Neuronal stem cell (in vitro differentiated cells): ENCODE measurements at regions not wholly inside any gene's neighbourhood (a gene's known extent, or its start where the extent isn't known, plus 50 kb on each side); places are given as distances from the start of the nearest gene placed in this dataset.

Experiments used
- DNase-seq: peaks from one replicate; pipeline ENCODE4 v3.0.0-alpha.2; 2013; ENCODE audit warnings: low spot score
- H2AFZ ChIP-seq: one replicate; pipeline ENCODE4 v1.6.1; 2013; ENCODE audit warnings: mild to moderate bottlenecking, low read length, inconsistent platforms
- H2AK5ac ChIP-seq: 2 replicates; pipeline ENCODE4 v1.6.1; 2013; ENCODE audit warnings: low read depth, mild to moderate bottlenecking, inconsistent platforms, low read length, moderate library complexity, mixed read lengths
- H2BK120ac ChIP-seq: 2 replicates; pipeline ENCODE4 v1.6.1; 2013; ENCODE audit warnings: low read depth, mild to moderate bottlenecking, inconsistent platforms, low read length, moderate library complexity, mixed read lengths
- H2BK12ac ChIP-seq: one replicate; pipeline ENCODE4 v1.6.1; 2013; ENCODE audit warnings: low read length, inconsistent platforms
- H2BK15ac ChIP-seq: 2 replicates; pipeline ENCODE4 v1.6.1; 2013; ENCODE audit warnings: mild to moderate bottlenecking, low read length, inconsistent platforms, mixed read lengths
- H2BK5ac ChIP-seq: one replicate; pipeline ENCODE4 v1.6.1; 2013; ENCODE audit warnings: inconsistent platforms, mild to moderate bottlenecking, low read length, moderate library complexity
- H3K14ac ChIP-seq: one replicate; pipeline ENCODE4 v1.6.1; 2013; ENCODE audit warnings: low read length, inconsistent platforms
- H3K18ac ChIP-seq: 2 replicates; pipeline ENCODE4 v1.6.1; 2013; ENCODE audit warnings: low read length, inconsistent platforms
- H3K23ac ChIP-seq: 2 replicates; pipeline ENCODE4 v1.6.1; 2013; ENCODE audit warnings: low read depth, mild to moderate bottlenecking, mixed read lengths, low read length, inconsistent platforms; ENCODE audit not compliant: poor library complexity
- H3K27ac ChIP-seq: replicated peaks from 3 replicates; pipeline ENCODE4 v1.5.1; 2013; ENCODE audit warnings: low read length, inconsistent platforms
- H3K27me3 ChIP-seq, 3 experiments: 2 replicates each; pipeline ENCODE4 v1.6.1; 2013; ENCODE audit warnings: low read length in 3 of 3, mild to moderate bottlenecking in 2 of 3, inconsistent platforms in 1 of 3, low read depth in 1 of 3, mixed read lengths in 1 of 3, moderate library complexity in 1 of 3; ENCODE audit not compliant: control insufficient read depth in 3 of 3, insufficient read depth in 3 of 3
- H3K36me3 ChIP-seq, 2 donors: replicated peaks in 1 of 2; 2 replicates each; pipeline ENCODE4 v1.6.1; 2013; ENCODE audit warnings: low read length in 2 of 2; ENCODE audit not compliant: control insufficient read depth in 2 of 2, insufficient read depth in 2 of 2
- H3K4ac ChIP-seq: 2 replicates; pipeline ENCODE4 v1.6.1; 2013; ENCODE audit warnings: inconsistent platforms, mild to moderate bottlenecking, low read length, moderate library complexity
- H3K4me1 ChIP-seq, 2 donors: 1 replicate in 1 of 2; 2 replicates in 1 of 2; pipeline ENCODE4 v1.6.1; 2013; ENCODE audit warnings: low read length in 2 of 2, low read depth in 1 of 2; ENCODE audit not compliant: control insufficient read depth in 2 of 2, insufficient read depth in 1 of 2
- H3K4me2 ChIP-seq: one replicate; pipeline ENCODE4 v1.6.1; 2013; ENCODE audit warnings: mild to moderate bottlenecking, low read length, inconsistent platforms; ENCODE audit not compliant: insufficient read depth, poor library complexity, severe bottlenecking
- H3K4me3 ChIP-seq, 2 donors: 2 replicates each; pipeline ENCODE4 v1.5.1; 2013; ENCODE audit warnings: low read length in 2 of 2, mild to moderate bottlenecking in 2 of 2, inconsistent platforms in 1 of 2, moderate library complexity in 1 of 2
- H3K79me1 ChIP-seq: one replicate; pipeline ENCODE4 v1.6.1; 2013; ENCODE audit warnings: low read depth, mild to moderate bottlenecking, inconsistent platforms, low read length, moderate library complexity
- H3K9ac ChIP-seq: one replicate; pipeline ENCODE4 v1.6.1; 2013; ENCODE audit warnings: mild to moderate bottlenecking, low read depth, low read length, inconsistent platforms; ENCODE audit not compliant: poor library complexity
- H3K9me3 ChIP-seq, 2 donors: replicated peaks in 1 of 2; 2 replicates each; pipeline versions ENCODE3 to v1.6.1; 2013; ENCODE audit warnings: low read length in 2 of 2, mild to moderate bottlenecking in 2 of 2, inconsistent platforms in 1 of 2, low read depth in 1 of 2, mixed read lengths in 1 of 2, moderate library complexity in 1 of 2; ENCODE audit not compliant: control insufficient read depth in 2 of 2, insufficient read depth in 1 of 2
- H4K8ac ChIP-seq: one replicate; pipeline ENCODE4 v1.6.1; 2013; ENCODE audit warnings: low read depth, mild to moderate bottlenecking, inconsistent platforms, low read length, moderate library complexity
- H4K91ac ChIP-seq: one replicate; pipeline ENCODE4 v1.6.1; 2013; ENCODE audit warnings: low read length, low read depth, mild to moderate bottlenecking, inconsistent platforms; ENCODE audit not compliant: poor library complexity
- WGBS, 2 donors: extraction: QIAGEN DNeasy Blood & Tissue Kit; methylation state at CpG; one replicate each; pipeline ENCODE4 v1.1.7; 2013; ENCODE audit warnings: missing lambda C conversion rate in 2 of 2, mixed read lengths in 1 of 2; ENCODE audit not compliant: insufficient read length in 2 of 2, insufficient replicate concordance in 1 of 2; ENCODE audit errors: extremely low coverage in 2 of 2; 5-methylcytosine and 5-hydroxymethylcytosine counted together

DNA sequence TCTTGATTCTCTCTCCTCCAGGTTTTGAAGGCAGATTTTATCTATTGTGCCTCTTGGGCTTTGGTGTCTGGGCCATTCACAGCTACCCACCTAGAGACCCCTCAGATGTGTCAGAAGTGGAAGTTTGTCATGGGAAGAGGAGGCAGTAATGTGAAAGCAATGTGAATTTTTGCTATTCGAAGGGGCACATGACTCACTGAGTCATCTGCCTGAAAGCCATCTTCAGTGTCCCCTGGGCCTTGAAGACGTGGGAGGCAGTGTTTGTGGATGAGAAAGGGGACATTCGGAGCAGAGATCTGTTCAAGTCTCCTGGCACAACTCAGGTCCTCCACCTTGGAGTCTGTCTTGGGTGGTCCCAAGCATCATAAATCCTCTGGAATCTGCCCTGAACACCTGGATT is 530.2 kb downstream of the NPIPA7 start:
- no peak overlapping the region for H4K91ac ChIP-seq
- no peaks in the 10 kb centered on the region for H3K79me1 ChIP-seq
- no peak overlapping the region for H2BK5ac ChIP-seq
- H3K23ac ChIP-seq, result no peak overlapping the region
- H3K18ac ChIP-seq, result no peak overlapping the region
- DNase-seq, result no peak
- H3K14ac ChIP-seq, result no peak overlapping the region
- H2AK5ac ChIP-seq, result no peak overlapping the region
- H3K4me1 ChIP-seq, result peaks cover 0 to 3% of the 10 kb centered on the region in 2 donors
- no peak overlapping the region for H4K8ac ChIP-seq
- no peak overlapping the region for H2BK15ac ChIP-seq
- WGBS, 2 donors, result no CpG with 5 or more reads among the region's 3 CpGs
- no peak overlapping the region for H3K4me2 ChIP-seq
- no peaks in the 10 kb centered on the region for H3K36me3 ChIP-seq
- H3K27ac ChIP-seq, result no peak overlapping the region
- peaks cover 0 to 2% of the 10 kb centered on the region in 2 donors for H3K9me3 ChIP-seq
- no peak overlapping the region for H3K9ac ChIP-seq
- H3K4ac ChIP-seq, result no peak overlapping the region
- no peak overlapping the region for H2BK120ac ChIP-seq
- H3K27me3 ChIP-seq, result no peaks in the 10 kb centered on the region
- H2AFZ ChIP-seq, result no peak overlapping the region
- no peak overlapping the region for H2BK12ac ChIP-seq
- no peak overlapping the region for H3K4me3 ChIP-seq

DNA sequence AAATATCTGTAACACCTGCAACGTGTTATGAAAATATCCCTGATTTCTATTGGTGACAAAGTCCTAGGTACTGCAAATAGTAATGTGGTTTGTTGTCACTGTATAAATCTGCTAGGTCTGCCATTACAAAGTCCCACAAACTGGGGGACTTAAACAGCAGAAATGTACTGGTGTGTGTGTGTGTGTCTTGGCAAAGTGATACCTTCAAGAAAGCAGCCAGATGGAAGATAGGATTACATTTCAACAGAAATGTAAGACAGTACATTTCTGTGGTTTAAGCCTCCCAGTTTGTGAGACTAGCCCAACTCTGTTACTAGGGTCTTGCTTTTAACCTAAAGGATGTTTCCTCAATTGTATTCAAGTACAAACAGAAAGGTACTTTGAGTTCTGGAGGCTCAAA is 531.7 kb downstream of the NPIPA7 start:
- H3K36me3 ChIP-seq, result no peaks in the 10 kb centered on the region
- no peak overlapping the region for H2AFZ ChIP-seq
- H2BK15ac ChIP-seq, result no peak overlapping the region
- H3K4me1 ChIP-seq, result peaks cover 0 to 3% of the 10 kb centered on the region in 2 donors
- no peak overlapping the region for H2BK12ac ChIP-seq
- H3K9ac ChIP-seq, result no peak overlapping the region
- H3K4me2 ChIP-seq, result no peak overlapping the region
- no peak overlapping the region for H4K8ac ChIP-seq
- H2BK120ac ChIP-seq, result no peak overlapping the region
- no peaks in the 10 kb centered on the region for H3K9me3 ChIP-seq
- H2AK5ac ChIP-seq, result no peak overlapping the region
- no peak for DNase-seq
- H3K79me1 ChIP-seq, result no peaks in the 10 kb centered on the region
- no peak overlapping the region for H2BK5ac ChIP-seq
- no peak overlapping the region for H3K23ac ChIP-seq
- H3K27me3 ChIP-seq, result no peaks in the 10 kb centered on the region
- no peak overlapping the region for H3K27ac ChIP-seq
- no CpG with 5 or more reads among the region's 1 CpG for WGBS, 2 donors
- no peak overlapping the region for H3K4me3 ChIP-seq
- no peak overlapping the region for H3K14ac ChIP-seq
- H3K18ac ChIP-seq, result no peak overlapping the region
- no peak overlapping the region for H3K4ac ChIP-seq
- H4K91ac ChIP-seq, result no peak overlapping the region

GRCh38 chr16:16915771-16916170 is 536.8 kb downstream of the NPIPA7 start:
- H3K27me3 ChIP-seq, result no peaks in the 10 kb centered on the region

GRCh38 chr16:16917191-16917785 is 538.3 kb downstream of the NPIPA7 start:
- Histone ChIP-seq H3K18ac (peak overlapping the region; percentile 9), H2AK5ac (no peak overlapping the region), H2AFZ (no peak overlapping the region), H2BK12ac (no peak overlapping the region), H3K27me3 (no peaks in the 10 kb centered on the region), H3K36me3 (no peaks in the 10 kb centered on the region), H4K8ac (no peak overlapping the region), H3K4me3 (no peak overlapping the region), H2BK120ac (no peak overlapping the region), H3K4me1 (no peaks in the 10 kb centered on the region), H3K4me2 (no peak overlapping the region), H3K14ac (no peak overlapping the region), H2BK5ac (no peak overlapping the region), H3K9me3 (no peaks in the 10 kb centered on the region), H4K91ac (no peak overlapping the region), H3K9ac (no peak overlapping the region), H3K23ac (no peak overlapping the region), H3K27ac (no peak overlapping the region), H3K4ac (no peak overlapping the region), H2BK15ac (no peak overlapping the region), H3K79me1 (no peaks in the 10 kb centered on the region)
- DNase-seq, result no peak
- no CpG with 5 or more reads among the region's 10 CpGs for WGBS, 2 donors

More at GRCh38 chr16:16915771-16916170, 536.8 kb downstream of the NPIPA7 start:
- H3K9me3 ChIP-seq, result no peaks in the 10 kb centered on the region
- no peaks in the 10 kb centered on the region for H3K79me1 ChIP-seq
- no peak overlapping the region for H2AK5ac ChIP-seq
- no peak overlapping the region for H3K18ac ChIP-seq
- H3K4me2 ChIP-seq, result no peak overlapping the region
- no peak overlapping the region for H4K8ac ChIP-seq
- WGBS, 2 donors, result no CpG with 5 or more reads among the region's 3 CpGs
- H3K14ac ChIP-seq, result no peak overlapping the region
- H2BK120ac ChIP-seq, result no peak overlapping the region
- no peak overlapping the region for H2AFZ ChIP-seq
- H3K36me3 ChIP-seq, result no peaks in the 10 kb centered on the region
- H3K4ac ChIP-seq, result no peak overlapping the region
- no peak overlapping the region for H4K91ac ChIP-seq
- no peak overlapping the region for H3K23ac ChIP-seq
- H2BK15ac ChIP-seq, result no peak overlapping the region
- DNase-seq, result no peak
- no peak overlapping the region for H3K9ac ChIP-seq
- H2BK12ac ChIP-seq, result no peak overlapping the region
- H3K27ac ChIP-seq, result no peak overlapping the region
- H2BK5ac ChIP-seq, result no peak overlapping the region
- H3K4me1 ChIP-seq, result no peaks in the 10 kb centered on the region
- no peak overlapping the region for H3K4me3 ChIP-seq
